Testis (tissue), 2 donors: ENCODE measurements at regions not wholly inside any gene's neighbourhood (a gene's known extent, or its start where the extent isn't known, plus 50 kb on each side); places are given as distances from the start of the nearest gene placed in this dataset.

ENCODE experiments used
- POLR2A ChIP-seq: fragments of 450-650 bp; IDR thresholded peaks from one replicate; pipeline ENCODE4 v1.6.1; 2017; ENCODE audit warnings: antibody characterized with exemption, mild to moderate bottlenecking, moderate library complexity
- TF ChIP-seq, protein P1 (sequence below), 3 experiments: fragments of 450-650 bp in 2 of 3; fragments of 200-600 bp in 1 of 3; sonication (generic) in 1 of 3; IDR thresholded peaks; one replicate each; pipeline ENCODE4 v1.5.1; 2016 to 2019; ENCODE audit warnings: antibody characterized with exemption in 3 of 3, mild to moderate bottlenecking in 2 of 3, moderate library complexity in 1 of 3

DNA sequence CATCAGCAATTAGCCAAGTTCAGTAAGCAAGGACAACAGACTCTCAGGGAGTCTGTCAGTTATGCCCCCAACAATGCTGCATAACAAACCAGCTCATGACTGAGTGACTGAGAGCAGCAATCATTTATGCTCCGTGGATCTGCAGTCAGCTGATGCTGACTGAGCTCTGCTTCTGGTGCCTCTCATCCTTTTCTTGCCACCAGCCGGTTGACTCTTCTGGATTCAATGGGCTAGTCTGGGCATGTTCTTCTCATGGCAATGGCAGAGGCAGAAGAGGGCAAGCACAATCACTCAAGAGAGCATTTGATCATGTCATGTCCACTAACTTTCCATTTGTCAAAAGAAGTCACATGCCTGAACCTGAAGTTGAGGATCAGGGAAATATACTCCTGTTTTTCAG, 157.0 kb upstream of the NTRK2 start:
- TF ChIP-seq, protein P1, sequence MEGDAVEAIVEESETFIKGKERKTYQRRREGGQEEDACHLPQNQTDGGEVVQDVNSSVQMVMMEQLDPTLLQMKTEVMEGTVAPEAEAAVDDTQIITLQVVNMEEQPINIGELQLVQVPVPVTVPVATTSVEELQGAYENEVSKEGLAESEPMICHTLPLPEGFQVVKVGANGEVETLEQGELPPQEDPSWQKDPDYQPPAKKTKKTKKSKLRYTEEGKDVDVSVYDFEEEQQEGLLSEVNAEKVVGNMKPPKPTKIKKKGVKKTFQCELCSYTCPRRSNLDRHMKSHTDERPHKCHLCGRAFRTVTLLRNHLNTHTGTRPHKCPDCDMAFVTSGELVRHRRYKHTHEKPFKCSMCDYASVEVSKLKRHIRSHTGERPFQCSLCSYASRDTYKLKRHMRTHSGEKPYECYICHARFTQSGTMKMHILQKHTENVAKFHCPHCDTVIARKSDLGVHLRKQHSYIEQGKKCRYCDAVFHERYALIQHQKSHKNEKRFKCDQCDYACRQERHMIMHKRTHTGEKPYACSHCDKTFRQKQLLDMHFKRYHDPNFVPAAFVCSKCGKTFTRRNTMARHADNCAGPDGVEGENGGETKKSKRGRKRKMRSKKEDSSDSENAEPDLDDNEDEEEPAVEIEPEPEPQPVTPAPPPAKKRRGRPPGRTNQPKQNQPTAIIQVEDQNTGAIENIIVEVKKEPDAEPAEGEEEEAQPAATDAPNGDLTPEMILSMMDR (IDR thresholded peaks at IDR 0.05), result no peak
- no peak for TF ChIP-seq POLR2A
